IgD-negative memory B cell (primary cell): ENCODE measurements at regions not wholly inside any gene's neighbourhood (a gene's known extent, or its start where the extent isn't known, plus 50 kb on each side); places are given as distances from the start of the nearest gene placed in this dataset.

Source experiments
- H3K27ac Mint-ChIP-seq, 3 donors: one replicate each; pipeline ENCODE4 v1.8.0; 2020 to 2022; ENCODE audit warnings: mild to moderate bottlenecking in 3 of 3, mixed read lengths in 3 of 3, moderate library complexity in 1 of 3
- H3K27me3 Mint-ChIP-seq: one replicate; pipeline ENCODE4 v1.8.0; 2021; ENCODE audit warnings: mixed read lengths
- H3K36me3 Mint-ChIP-seq: one replicate; pipeline ENCODE4 v1.8.0; 2020; ENCODE audit warnings: mild to moderate bottlenecking, mixed read lengths
- H3K4me1 Mint-ChIP-seq, 3 donors: one replicate each; pipeline ENCODE4 v1.8.0; 2020 to 2022; ENCODE audit warnings: mixed read lengths in 3 of 3, mild to moderate bottlenecking in 1 of 3
- H3K4me3 Mint-ChIP-seq, 4 donors: one replicate each; pipeline ENCODE4 v1.8.0; 2020 to 2022; ENCODE audit warnings: mild to moderate bottlenecking in 4 of 4, mixed read lengths in 4 of 4, moderate library complexity in 3 of 4
- H3K9me3 Mint-ChIP-seq, 3 donors: one replicate each; pipeline ENCODE4 v1.8.0; 2020 to 2021; ENCODE audit warnings: mixed read lengths in 3 of 3, mild to moderate bottlenecking in 1 of 3

- Mint-ChIP-seq H3K4me3 (no peak overlapping the region), H3K27me3 (no peaks in the 10 kb centered on the region), H3K27ac (no peak overlapping the region), H3K4me1 (no peaks in the 10 kb centered on the region), H3K36me3 (no peaks in the 10 kb centered on the region), H3K9me3 (peaks cover 5 to 6% (median 6%) of the 10 kb centered on the region in 3 donors)
These were observed 689.0 kb upstream of the COBL start for GRCh38 chr7:52005613-52006012.

GRCh38 chr7:51995596-51996179, 679.1 kb upstream of the COBL start:
- H3K4me3 Mint-ChIP-seq, result no peak overlapping the region
- no peak overlapping the region for H3K27ac Mint-ChIP-seq
- H3K4me1 Mint-ChIP-seq, result no peaks in the 10 kb centered on the region
- H3K36me3 Mint-ChIP-seq, result no peaks in the 10 kb centered on the region
- H3K27me3 Mint-ChIP-seq, result no peaks in the 10 kb centered on the region
- H3K9me3 Mint-ChIP-seq, result peaks cover 6 to 20% (median 13%) of the 10 kb centered on the region in 3 donors

- Mint-ChIP-seq H3K27ac (peak overlapping the region in 1 of 3 donors; percentile 4), H3K9me3 (peaks cover 10 to 24% (median 12%) of the 10 kb centered on the region in 3 donors), H3K4me1 (no peaks in the 10 kb centered on the region), H3K27me3 (no peaks in the 10 kb centered on the region), H3K4me3 (no peak overlapping the region), H3K36me3 (peaks cover 1% of the 10 kb centered on the region)
These were observed 666.0 kb upstream of the COBL start for GRCh38 chr7:51982653-51983052.

GRCh38 chr7:51980812-51981211, 664.2 kb upstream of the COBL start:
- H3K4me1 Mint-ChIP-seq, result no peaks in the 10 kb centered on the region
- peaks cover 7 to 13% (median 8%) of the 10 kb centered on the region in 3 donors for H3K9me3 Mint-ChIP-seq
- no peaks in the 10 kb centered on the region for H3K36me3 Mint-ChIP-seq
- no peak overlapping the region for H3K4me3 Mint-ChIP-seq
- no peak overlapping the region for H3K27ac Mint-ChIP-seq
- no peaks in the 10 kb centered on the region for H3K27me3 Mint-ChIP-seq

GRCh38 chr7:51980313-51980712, 663.7 kb upstream of the COBL start:
- no peaks in the 10 kb centered on the region for H3K36me3 Mint-ChIP-seq
- no peak overlapping the region for H3K4me3 Mint-ChIP-seq
- H3K27ac Mint-ChIP-seq, result no peak overlapping the region
- H3K27me3 Mint-ChIP-seq, result no peaks in the 10 kb centered on the region
- peaks cover 7 to 13% (median 8%) of the 10 kb centered on the region in 3 donors for H3K9me3 Mint-ChIP-seq
- H3K4me1 Mint-ChIP-seq, result no peaks in the 10 kb centered on the region

GRCh38 chr7:51977913-51978312, 661.3 kb upstream of the COBL start:
- no peaks in the 10 kb centered on the region for H3K36me3 Mint-ChIP-seq
- H3K27ac Mint-ChIP-seq, result no peak overlapping the region
- H3K27me3 Mint-ChIP-seq, result no peaks in the 10 kb centered on the region
- H3K9me3 Mint-ChIP-seq, result peaks cover 4 to 7% (median 7%) of the 10 kb centered on the region in 3 donors
- no peaks in the 10 kb centered on the region for H3K4me1 Mint-ChIP-seq
- H3K4me3 Mint-ChIP-seq, result no peak overlapping the region

GRCh38 chr7:51973939-51974338, 657.3 kb upstream of the COBL start:
- H3K36me3 Mint-ChIP-seq, result no peaks in the 10 kb centered on the region
- H3K9me3 Mint-ChIP-seq, result peaks cover 4 to 6% (median 5%) of the 10 kb centered on the region in 3 donors
- no peak overlapping the region for H3K4me3 Mint-ChIP-seq
- H3K27ac Mint-ChIP-seq, result no peak overlapping the region
- no peaks in the 10 kb centered on the region for H3K4me1 Mint-ChIP-seq
- H3K27me3 Mint-ChIP-seq, result no peaks in the 10 kb centered on the region

GRCh38 chr7:51973071-51973470, 656.5 kb upstream of the COBL start:
- Mint-ChIP-seq H3K4me3 (no peak overlapping the region), H3K9me3 (peaks cover 0 to 5% (median 4%) of the 10 kb centered on the region in 3 donors), H3K27ac (no peak overlapping the region), H3K27me3 (no peaks in the 10 kb centered on the region), H3K4me1 (no peaks in the 10 kb centered on the region), H3K36me3 (no peaks in the 10 kb centered on the region)

- Mint-ChIP-seq H3K36me3 (peaks cover 1% of the 10 kb centered on the region), H3K4me1 (no peaks in the 10 kb centered on the region), H3K27me3 (no peaks in the 10 kb centered on the region), H3K4me3 (no peak overlapping the region), H3K9me3 (peaks cover 0 to 9% (median 4%) of the 10 kb centered on the region in 3 donors), H3K27ac (no peak overlapping the region)
These were observed 654.5 kb upstream of the COBL start for GRCh38 chr7:51970961-51971665.

GRCh38 chr7:51968461-51968860, 651.9 kb upstream of the COBL start:
- Mint-ChIP-seq H3K27ac (no peak overlapping the region), H3K27me3 (no peaks in the 10 kb centered on the region), H3K4me3 (no peak overlapping the region), H3K4me1 (no peaks in the 10 kb centered on the region), H3K9me3 (peaks cover 0 to 9% (median 4%) of the 10 kb centered on the region in 3 donors), H3K36me3 (peaks cover 1% of the 10 kb centered on the region)

GRCh38 chr7:51965454-51965853, 648.8 kb upstream of the COBL start:
- H3K36me3 Mint-ChIP-seq, result peaks cover 1% of the 10 kb centered on the region
- H3K4me3 Mint-ChIP-seq, result no peak overlapping the region
- H3K27ac Mint-ChIP-seq, result no peak overlapping the region
- H3K4me1 Mint-ChIP-seq, result no peaks in the 10 kb centered on the region
- no peaks in the 10 kb centered on the region for H3K27me3 Mint-ChIP-seq
- peaks cover 0 to 8% (median 2%) of the 10 kb centered on the region in 3 donors for H3K9me3 Mint-ChIP-seq

GRCh38 chr7:51961804-51962203, 645.2 kb upstream of the COBL start:
- Mint-ChIP-seq H3K4me1 (no peaks in the 10 kb centered on the region), H3K36me3 (peaks cover under 1% of the 10 kb centered on the region), H3K4me3 (no peak overlapping the region), H3K27ac (no peak overlapping the region), H3K27me3 (no peaks in the 10 kb centered on the region), H3K9me3 (peaks cover 2 to 23% (median 3%) of the 10 kb centered on the region in 3 donors)

GRCh38 chr7:51950813-51951212, 634.2 kb upstream of the COBL start:
- no peak overlapping the region for H3K27ac Mint-ChIP-seq
- no peaks in the 10 kb centered on the region for H3K27me3 Mint-ChIP-seq
- H3K4me1 Mint-ChIP-seq, result no peaks in the 10 kb centered on the region
- no peak overlapping the region for H3K4me3 Mint-ChIP-seq
- H3K9me3 Mint-ChIP-seq, result peaks cover 0 to 9% (median 4%) of the 10 kb centered on the region in 3 donors
- no peaks in the 10 kb centered on the region for H3K36me3 Mint-ChIP-seq

- no peak overlapping the region for H3K27ac Mint-ChIP-seq
- H3K9me3 Mint-ChIP-seq, result peaks cover 5 to 6% (median 5%) of the 10 kb centered on the region in 3 donors
- no peaks in the 10 kb centered on the region for H3K4me1 Mint-ChIP-seq
- H3K27me3 Mint-ChIP-seq, result no peaks in the 10 kb centered on the region
- no peak overlapping the region for H3K4me3 Mint-ChIP-seq
- no peaks in the 10 kb centered on the region for H3K36me3 Mint-ChIP-seq
These were observed 633.4 kb upstream of the COBL start for GRCh38 chr7:51949726-51950644.

- Mint-ChIP-seq H3K4me3 (no peak overlapping the region), H3K27ac (no peak overlapping the region), H3K27me3 (no peaks in the 10 kb centered on the region), H3K9me3 (peaks cover 3 to 36% (median 15%) of the 10 kb centered on the region in 3 donors), H3K36me3 (no peaks in the 10 kb centered on the region), H3K4me1 (no peaks in the 10 kb centered on the region)
These were observed 614.2 kb upstream of the COBL start for GRCh38 chr7:51930834-51931233.
